Fibroblast of villous mesenchyme (primary cell): ENCODE measurements at regions not wholly inside any gene's neighbourhood (a gene's known extent, or its start where the extent isn't known, plus 50 kb on each side); places are given as distances from the start of the nearest gene placed in this dataset.

Experiments used
- DNase-seq: peaks from one replicate; pipeline ENCODE4 v3.0.0-alpha.2; 2010; ENCODE audit warnings: low read depth
- H3K4me3 ChIP-seq: 2 replicates; pipeline ENCODE4 v1.5.1; 2011; ENCODE audit warnings: low read depth, mild to moderate bottlenecking, low read length
- CTCF ChIP-seq: IDR thresholded peaks from 2 replicates; pipeline ENCODE4 v1.5.1; 2012; ENCODE audit warnings: low read depth, mild to moderate bottlenecking, low read length; ENCODE audit not compliant: insufficient read depth

- TF ChIP-seq CTCF: no peak
- no peak for DNase-seq
- H3K4me3 ChIP-seq: no peak overlapping the region
Observed at GRCh38 chr14:54123841-54124240, 167.2 kb upstream of the BMP4 start.

- TF ChIP-seq CTCF: no peak
- H3K4me3 ChIP-seq: no peak overlapping the region
- DNase-seq: no peak
Observed at GRCh38 chr14:54125109-54125508, 168.5 kb upstream of the BMP4 start.

- H3K4me3 ChIP-seq: no peak overlapping the region
- TF ChIP-seq CTCF: no peak
- no peak for DNase-seq
Observed at GRCh38 chr14:54126947-54127346, 170.3 kb upstream of the BMP4 start.

- no peak for DNase-seq
- TF ChIP-seq CTCF: no peak
- H3K4me3 ChIP-seq: no peak overlapping the region
Observed at GRCh38 chr14:54127526-54127925, 170.9 kb upstream of the BMP4 start.

GRCh38 chr14:54129850-54130640 is 173.4 kb upstream of the BMP4 start:
- DNase-seq: no peak
- H3K4me3 ChIP-seq: no peak overlapping the region
- no peak for TF ChIP-seq CTCF

GRCh38 chr14:54132496-54132895 is 175.9 kb upstream of the BMP4 start:
- no peak overlapping the region for H3K4me3 ChIP-seq
- DNase-seq: no peak
- TF ChIP-seq CTCF: no peak

GRCh38 chr14:54133896-54134295 is 177.3 kb upstream of the BMP4 start:
- H3K4me3 ChIP-seq: no peak overlapping the region
- peak; percentile 54 for DNase-seq
- no peak for TF ChIP-seq CTCF
